Neural crest cell (in vitro differentiated cells): ENCODE measurements at regions not wholly inside any gene's neighbourhood (a gene's known extent, or its start where the extent isn't known, plus 50 kb on each side); places are given as distances from the start of the nearest gene placed in this dataset.
"Not testable (repeated sequence)": the region's sequence is repeated elsewhere in the genome, so short reads cannot be mapped to it uniquely, and the experiment has no call there.

Source experiments
- DNase-seq: peaks from one replicate; pipeline ENCODE4 v3.0.0; 2021; ENCODE audit warnings: low read depth, mixed read lengths, low spot score
- H3K27ac Mint-ChIP-seq: one replicate; pipeline ENCODE4 v1.8.0; 2021; ENCODE audit warnings: mild to moderate bottlenecking, mixed read lengths; ENCODE audit not compliant: unreplicated experiment
- H3K27me3 Mint-ChIP-seq: 2 replicates; pipeline ENCODE4 v1.8.0; 2021; ENCODE audit warnings: low read depth, mild to moderate bottlenecking, mixed read lengths
- H3K36me3 Mint-ChIP-seq: 2 replicates; pipeline ENCODE4 v1.8.0; 2021; ENCODE audit warnings: low read depth, mild to moderate bottlenecking, mixed read lengths
- H3K4me1 Mint-ChIP-seq: 2 replicates; pipeline ENCODE4 v1.8.0; 2021; ENCODE audit warnings: mixed read lengths
- H3K4me3 Mint-ChIP-seq: one replicate; pipeline ENCODE4 v1.8.0; 2021; ENCODE audit warnings: mild to moderate bottlenecking, mixed read lengths
- H3K9me3 Mint-ChIP-seq: 2 replicates; pipeline ENCODE4 v1.8.0; 2021; ENCODE audit warnings: mixed read lengths
- CTCF ChIP-seq: fragments of 200-600 bp; sonication (generic); conservative IDR thresholded peaks from 2 replicates; pipeline ENCODE4 v1.5.0; 2021; ENCODE audit warnings: antibody characterized with exemption, mild to moderate bottlenecking

GRCh38 chr5:168142402-168142801 lies 149.0 kb upstream of the WWC1 start:
- Mint-ChIP-seq H3K27me3 (no peaks in the 10 kb centered on the region), H3K36me3 (no peaks in the 10 kb centered on the region), H3K4me1 (peaks cover under 1% of the 10 kb centered on the region), H3K9me3 (no peaks in the 10 kb centered on the region), H3K4me3 (no peak overlapping the region), H3K27ac (no peak overlapping the region)
- no peak for TF ChIP-seq CTCF
- no peak for DNase-seq

- not testable (repeated sequence) for H3K27me3 Mint-ChIP-seq, H3K4me3 Mint-ChIP-seq, H3K36me3 Mint-ChIP-seq, DNase-seq, H3K9me3 Mint-ChIP-seq, H3K27ac Mint-ChIP-seq
- peaks cover 12% of the 10 kb centered on the region for H3K4me1 Mint-ChIP-seq
Measured at GRCh38 chr5:168143521-168143920, 147.9 kb upstream of the WWC1 start.

GRCh38 chr5:168147106-168147505 lies 144.3 kb upstream of the WWC1 start:
- Mint-ChIP-seq H3K36me3 (no peaks in the 10 kb centered on the region), H3K9me3 (no peaks in the 10 kb centered on the region), H3K4me1 (peaks cover 23% of the 10 kb centered on the region), H3K4me3 (no peak overlapping the region), H3K27ac (no peak overlapping the region), H3K27me3 (peaks cover 2% of the 10 kb centered on the region)
- no peak for DNase-seq
- no peak for TF ChIP-seq CTCF

GRCh38 chr5:168147568-168148360 lies 143.7 kb upstream of the WWC1 start:
- Mint-ChIP-seq H3K9me3 (no peaks in the 10 kb centered on the region), H3K27ac (no peak overlapping the region), H3K4me1 (peaks cover 23% of the 10 kb centered on the region), H3K4me3 (no peak overlapping the region), H3K36me3 (no peaks in the 10 kb centered on the region), H3K27me3 (peaks cover 2% of the 10 kb centered on the region)
- DNase-seq, result no peak
- no peak for TF ChIP-seq CTCF

- TF ChIP-seq CTCF, result no peak
- Mint-ChIP-seq H3K27ac (no peak overlapping the region), H3K9me3 (no peaks in the 10 kb centered on the region), H3K4me3 (no peak overlapping the region), H3K4me1 (peaks cover 32% of the 10 kb centered on the region), H3K27me3 (peaks cover 2% of the 10 kb centered on the region), H3K36me3 (no peaks in the 10 kb centered on the region)
- DNase-seq, result no peak
Measured at GRCh38 chr5:168151041-168151440, 140.4 kb upstream of the WWC1 start.

- H3K4me3 Mint-ChIP-seq, result no peak overlapping the region
- TF ChIP-seq CTCF, result no peak
- no peak for DNase-seq
- H3K4me1 Mint-ChIP-seq, result peaks cover 28% of the 10 kb centered on the region
- no peaks in the 10 kb centered on the region for H3K9me3 Mint-ChIP-seq
- peak overlapping the region; percentile 32 for H3K27ac Mint-ChIP-seq
- H3K36me3 Mint-ChIP-seq, result no peaks in the 10 kb centered on the region
- H3K27me3 Mint-ChIP-seq, result peaks cover 2% of the 10 kb centered on the region
Measured at GRCh38 chr5:168152660-168153059, 138.8 kb upstream of the WWC1 start.
